ENCODE measurements at regions not wholly inside any gene's neighbourhood (a gene's known extent, or its start where the extent isn't known, plus 50 kb on each side); places are given as distances from the start of the nearest gene placed in this dataset.

GRCh38 chr4:181293541-181293940 is 949.7 kb upstream of the TENM3 start:
- H3K4me3 ChIP-seq (ENCODE audit: low read length in 3 of 3): no peak overlapping the region
- H3K9ac ChIP-seq (ENCODE audit: low read length in 3 of 3): no peak overlapping the region
- no peak for DNase-seq
- no peak for FAIRE-seq
- no peaks in the 10 kb centered on the region for H3K4me1 ChIP-seq (ENCODE audit: control insufficient read depth in 2 of 3, insufficient read depth in 2 of 3, low read depth in 1 of 3, low read length in 3 of 3)
- H3K36me3 ChIP-seq (ENCODE audit: control insufficient read depth in 2 of 3, insufficient read depth in 3 of 3, low read length in 3 of 3): no peaks in the 10 kb centered on the region
- intact Hi-C loops (cut with DNase I): no loop called here
- no peak for TF ChIP-seq CTCF (IDR thresholded peaks at IDR 0.05; ENCODE audit: borderline replicate concordance, extremely low read depth, insufficient read depth)
- H3K27ac ChIP-seq (ENCODE audit: low read depth in 2 of 2, low read length in 2 of 2): no peak overlapping the region
- no peaks in the 10 kb centered on the region for H3K9me3 ChIP-seq (ENCODE audit: control insufficient read depth in 2 of 3, insufficient read depth in 1 of 3, low read length in 3 of 3)
- H3K27me3 ChIP-seq (ENCODE audit: control insufficient read depth, insufficient read depth, low read length): no peaks in the 10 kb centered on the region

- Histone ChIP-seq H3K27ac (ENCODE audit: low read depth in 2 of 2, low read length in 2 of 2) (no peak overlapping the region), H3K36me3 (ENCODE audit: control insufficient read depth in 2 of 3, insufficient read depth in 3 of 3, low read length in 3 of 3) (no peaks in the 10 kb centered on the region), H3K9ac (ENCODE audit: low read length in 3 of 3) (no peak overlapping the region), H3K4me3 (ENCODE audit: low read length in 3 of 3) (no peak overlapping the region), H3K27me3 (ENCODE audit: control insufficient read depth, insufficient read depth, low read length) (no peaks in the 10 kb centered on the region), H3K4me1 (ENCODE audit: control insufficient read depth in 2 of 3, insufficient read depth in 2 of 3, low read depth in 1 of 3, low read length in 3 of 3) (no peaks in the 10 kb centered on the region), H3K9me3 (ENCODE audit: control insufficient read depth in 2 of 3, insufficient read depth in 1 of 3, low read length in 3 of 3) (no peaks in the 10 kb centered on the region)
- intact Hi-C loops (cut with DNase I): no loop called here
- DNase-seq (no peak), FAIRE-seq (no peak)
- no peak for TF ChIP-seq CTCF (IDR thresholded peaks at IDR 0.05; ENCODE audit: borderline replicate concordance, extremely low read depth, insufficient read depth)
These were observed 948.8 kb upstream of the TENM3 start for GRCh38 chr4:181294421-181294820.

- H3K27me3 ChIP-seq (ENCODE audit: control insufficient read depth, insufficient read depth, low read length): no peaks in the 10 kb centered on the region
- TF ChIP-seq CTCF (IDR thresholded peaks at IDR 0.05; ENCODE audit: borderline replicate concordance, extremely low read depth, insufficient read depth): peak; percentile 39
- H3K36me3 ChIP-seq (ENCODE audit: control insufficient read depth in 2 of 3, insufficient read depth in 3 of 3, low read length in 3 of 3): no peaks in the 10 kb centered on the region
- no peaks in the 10 kb centered on the region for H3K4me1 ChIP-seq (ENCODE audit: control insufficient read depth in 2 of 3, insufficient read depth in 2 of 3, low read depth in 1 of 3, low read length in 3 of 3)
- H3K27ac ChIP-seq (ENCODE audit: low read depth in 2 of 2, low read length in 2 of 2): no peak overlapping the region
- no peak overlapping the region for H3K4me3 ChIP-seq (ENCODE audit: low read length in 3 of 3)
- H3K9ac ChIP-seq (ENCODE audit: low read length in 3 of 3): no peak overlapping the region
- intact Hi-C loops (cut with DNase I): no loop called here
- no peaks in the 10 kb centered on the region for H3K9me3 ChIP-seq (ENCODE audit: control insufficient read depth in 2 of 3, insufficient read depth in 1 of 3, low read length in 3 of 3)
- no peak for FAIRE-seq
- DNase-seq: peak in 3 of 5 donors; percentile 16 to 44 (median 41)
These were observed 941.2 kb upstream of the TENM3 start for GRCh38 chr4:181301735-181302710.

All from kidney (tissue), 13 donors.